ENCODE measurements at regions not wholly inside any gene's neighbourhood (a gene's known extent, or its start where the extent isn't known, plus 50 kb on each side); places are given as distances from the start of the nearest gene placed in this dataset.

- TF ChIP-seq POLR2A (IDR thresholded peaks at IDR 0.05): no peak
- no peak for TF ChIP-seq CTCF (IDR thresholded peaks at IDR 0.05)
Measured at GRCh38 chr20:6863355-6863754, 95.9 kb downstream of the BMP2 start.

Data from tibial nerve (tissue), 3 donors.